Prostate gland (tissue), 2 donors: ENCODE measurements at regions not wholly inside any gene's neighbourhood (a gene's known extent, or its start where the extent isn't known, plus 50 kb on each side); places are given as distances from the start of the nearest gene placed in this dataset.

Experiments used
- CTCF ChIP-seq, 4 experiments: fragments of 200-600 bp in 2 of 4; fragments of 450-650 bp in 2 of 4; sonication (generic) in 2 of 4; IDR thresholded peaks; 1 replicate in 3 of 4; 2 replicates in 1 of 4; pipeline ENCODE4 v1.5.1; 2016 to 2019; ENCODE audit warnings: antibody characterized with exemption in 4 of 4, mild to moderate bottlenecking in 2 of 4, moderate library complexity in 2 of 4
- POLR2AphosphoS5 ChIP-seq: sonication (generic); formaldehyde crosslinking; IDR thresholded peaks from one replicate; pipeline ENCODE4 v1.6.1; 2017; ENCODE audit warnings: antibody characterized with exemption

- no peak for TF ChIP-seq CTCF (IDR thresholded peaks at IDR 0.05)
- TF ChIP-seq POLR2AphosphoS5, result no peak
These were observed 608.9 kb downstream of the PDCD6IP start for GRCh38 chr3:34407281-34407680.
